GM21390 (cell line): ENCODE measurements at regions not wholly inside any gene's neighbourhood (a gene's known extent, or its start where the extent isn't known, plus 50 kb on each side); places are given as distances from the start of the nearest gene placed in this dataset.
"Not testable (repeated sequence)": the region's sequence is repeated elsewhere in the genome, so short reads cannot be mapped to it uniquely, and the experiment has no call there.

Experiments used
- ATAC-seq: cut with Tn5 transposase; IDR thresholded peaks from one replicate; pipeline ENCODE4 v1.9.1; 2021; ENCODE audit not compliant: unreplicated experiment

GRCh38 chr10:78096486-78096885 lies 62.8 kb downstream of the RPS24 start:
- ATAC-seq = not testable (repeated sequence)

- ATAC-seq = not testable (repeated sequence)
Observed at GRCh38 chr10:78102593-78102992, 68.9 kb downstream of the RPS24 start.

GRCh38 chr10:78109210-78109609 lies 75.5 kb downstream of the RPS24 start:
- no peak for ATAC-seq

GRCh38 chr10:78115135-78115853 lies 81.6 kb downstream of the RPS24 start:
- no peak for ATAC-seq

DNA sequence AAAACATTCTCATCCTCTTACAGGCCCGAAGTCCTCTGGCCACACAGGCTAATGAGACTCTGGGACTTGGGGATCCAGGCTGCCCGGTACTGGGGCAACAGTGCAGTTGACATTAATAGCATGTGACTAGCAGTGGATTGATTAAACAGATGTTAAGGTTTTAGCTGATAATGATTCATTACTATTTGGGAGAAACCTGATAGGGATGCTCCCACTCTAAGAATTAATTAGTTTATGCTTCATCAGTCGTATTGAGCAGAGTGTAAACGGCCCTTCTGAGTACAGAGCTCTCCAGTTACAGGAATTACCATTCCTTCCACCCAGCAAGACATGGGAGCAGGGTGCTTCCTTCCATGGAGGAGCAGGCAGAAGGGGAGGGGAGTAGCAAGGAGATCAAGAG lies 82.7 kb downstream of the RPS24 start:
- ATAC-seq = no peak

- ATAC-seq = no peak
Observed at GRCh38 chr10:78118591-78118990, 84.9 kb downstream of the RPS24 start.

- no peak for ATAC-seq
Observed at GRCh38 chr10:78121801-78122200, 88.1 kb downstream of the RPS24 start.

- ATAC-seq = no peak
Observed at GRCh38 chr10:78124167-78124566, 90.5 kb downstream of the RPS24 start.

DNA sequence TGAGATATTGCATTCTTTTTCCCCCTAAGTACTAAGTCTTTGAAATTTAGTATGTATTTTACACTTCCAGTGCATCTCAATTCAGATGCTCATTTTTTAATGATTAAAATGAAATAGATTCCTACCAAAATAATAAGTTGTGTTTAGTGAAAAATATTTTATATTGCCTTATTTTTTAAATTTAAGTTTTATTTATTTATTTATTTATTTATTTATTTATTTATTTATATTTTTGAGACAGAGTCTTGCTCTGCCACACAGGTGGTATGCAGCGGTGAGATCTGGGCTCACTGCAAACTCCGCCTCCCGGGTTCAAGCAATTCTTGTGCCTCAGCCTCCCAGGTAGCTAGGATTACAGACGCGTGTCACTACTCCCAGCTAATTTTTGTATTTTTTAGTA lies 95.5 kb downstream of the RPS24 start:
- no peak for ATAC-seq

- ATAC-seq = no peak
Observed at GRCh38 chr10:78130966-78131710, 97.5 kb downstream of the RPS24 start.

GRCh38 chr10:78134773-78135306 lies 101.2 kb downstream of the RPS24 start:
- no peak for ATAC-seq

GRCh38 chr10:78137147-78137546 lies 103.5 kb downstream of the RPS24 start:
- no peak for ATAC-seq

DNA sequence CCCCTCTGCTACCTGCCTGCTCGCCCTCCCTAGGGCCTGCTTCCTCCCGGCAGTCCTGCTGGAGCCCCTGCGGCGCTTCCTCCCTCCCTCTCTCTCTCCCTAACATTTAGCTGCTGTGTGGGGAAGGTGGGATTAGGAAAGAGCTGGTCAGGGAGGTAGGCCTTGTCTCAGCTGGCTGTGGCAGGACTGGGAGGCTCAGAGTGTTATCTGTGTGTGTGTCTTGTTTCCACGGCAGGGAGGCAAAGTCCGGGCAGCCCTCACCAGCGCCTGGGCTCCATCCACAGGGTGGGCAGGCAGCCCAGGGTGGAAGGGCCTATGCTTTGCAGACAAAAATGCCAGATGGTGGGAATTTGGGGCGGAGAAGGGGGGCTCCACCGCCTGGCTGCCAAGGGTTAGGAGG lies 105.7 kb downstream of the RPS24 start:
- no peak for ATAC-seq

DNA sequence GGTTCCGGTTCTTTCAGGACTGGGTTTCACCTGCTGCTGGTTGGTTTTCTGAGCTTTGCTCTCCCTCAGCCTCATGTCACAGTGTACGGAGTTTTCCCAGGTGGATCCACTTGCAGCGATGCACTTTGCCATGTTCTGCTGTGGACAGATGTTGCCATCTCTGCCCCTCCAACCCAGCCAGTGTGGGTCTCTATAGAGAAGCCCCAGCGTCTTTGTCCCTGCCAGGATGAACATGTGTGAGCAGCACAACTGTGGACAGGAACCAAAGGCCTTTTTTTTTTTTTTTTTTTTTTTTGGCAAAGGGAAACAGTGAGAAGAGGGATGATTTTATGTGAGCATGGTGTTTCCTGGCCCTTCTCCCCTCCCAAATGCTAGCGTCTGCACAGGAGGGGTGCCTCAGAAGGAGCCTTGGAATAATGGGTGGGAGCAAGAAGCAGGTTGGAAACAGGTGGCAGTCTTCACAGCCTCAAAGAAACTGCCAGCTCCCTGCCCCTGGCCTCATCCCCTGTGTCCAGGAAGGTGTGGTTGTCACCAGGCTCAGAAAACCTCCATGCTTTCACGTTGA lies 106.5 kb downstream of the RPS24 start:
- ATAC-seq = no peak

- no peak for ATAC-seq
Observed at GRCh38 chr10:78143576-78143975, 109.9 kb downstream of the RPS24 start.

DNA sequence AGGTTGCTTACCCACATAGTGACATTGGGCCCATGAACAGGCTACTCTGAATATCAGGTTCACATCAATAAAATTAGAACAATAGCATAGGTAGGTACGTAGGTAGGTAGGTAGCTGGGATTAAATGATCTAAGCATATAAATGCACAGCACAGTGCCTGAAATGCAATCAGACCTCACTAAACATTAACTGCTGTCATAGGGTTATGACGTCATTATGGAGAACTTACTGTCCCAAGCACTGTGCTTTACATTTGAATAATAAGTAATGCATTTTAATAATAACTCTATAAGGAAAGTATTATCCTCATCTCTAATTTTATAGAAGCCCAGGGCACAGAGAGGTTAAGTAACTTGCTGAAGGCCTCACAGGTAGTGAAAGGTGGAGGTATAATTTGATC lies 112.5 kb downstream of the RPS24 start:
- no peak for ATAC-seq

GRCh38 chr10:78147202-78147601 lies 113.5 kb downstream of the RPS24 start:
- no peak for ATAC-seq

DNA sequence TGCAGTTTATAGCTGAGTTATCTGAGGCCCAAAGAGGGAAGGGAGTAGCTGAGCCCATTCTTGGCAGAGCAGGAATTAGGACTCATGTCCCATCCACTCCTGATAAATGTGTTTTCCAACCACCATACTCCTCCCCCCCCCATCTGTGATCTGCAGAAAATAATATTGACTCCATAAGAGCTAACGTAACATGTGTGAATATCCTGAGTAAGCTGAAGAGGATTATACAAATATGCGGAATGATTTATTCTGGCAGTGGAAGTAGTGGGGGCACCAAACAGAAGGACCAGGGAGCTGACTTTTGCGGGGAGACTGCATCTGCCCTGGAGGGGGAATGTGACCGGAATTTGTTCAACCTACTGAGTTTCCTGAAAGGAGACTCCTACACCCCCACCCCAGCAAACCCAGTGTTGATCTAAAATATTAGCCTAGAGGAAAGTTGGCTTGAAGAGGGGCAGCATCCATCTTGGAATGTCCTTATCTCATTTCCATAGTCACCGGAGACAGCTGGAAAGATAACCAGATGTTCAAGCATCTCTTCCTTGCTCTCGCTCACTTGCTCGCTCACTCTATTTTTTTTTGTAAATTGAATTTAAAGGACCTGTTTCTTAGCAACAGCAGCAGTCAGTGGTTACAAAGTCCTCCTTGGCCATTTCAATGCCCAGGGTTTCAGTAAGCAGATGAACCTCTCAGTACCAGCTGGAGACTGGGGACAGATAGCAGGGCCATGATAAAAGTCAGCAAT lies 114.7 kb downstream of the RPS24 start:
- no peak for ATAC-seq

- no peak for ATAC-seq
Observed at GRCh38 chr10:78148961-78149612, 115.4 kb downstream of the RPS24 start.

DNA sequence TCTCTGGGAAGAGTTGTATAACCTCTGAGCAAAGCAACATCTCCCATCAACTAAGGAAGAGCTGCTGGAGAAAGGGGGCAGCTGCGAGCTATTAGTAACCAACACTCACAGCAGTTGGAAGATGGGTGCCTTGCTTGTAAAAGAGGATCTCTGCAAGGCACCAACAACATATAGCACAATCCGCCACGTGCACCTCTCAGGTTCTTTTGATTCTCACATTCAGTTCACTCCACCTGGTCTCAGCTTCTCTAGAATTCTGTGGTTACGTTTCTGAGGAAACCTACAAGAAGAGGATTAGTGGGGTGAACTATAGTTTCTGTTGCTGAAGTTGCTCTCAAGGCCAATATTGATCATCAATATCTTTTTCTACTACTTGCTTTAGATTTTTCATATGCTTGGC lies 117.1 kb downstream of the RPS24 start:
- ATAC-seq = no peak

DNA sequence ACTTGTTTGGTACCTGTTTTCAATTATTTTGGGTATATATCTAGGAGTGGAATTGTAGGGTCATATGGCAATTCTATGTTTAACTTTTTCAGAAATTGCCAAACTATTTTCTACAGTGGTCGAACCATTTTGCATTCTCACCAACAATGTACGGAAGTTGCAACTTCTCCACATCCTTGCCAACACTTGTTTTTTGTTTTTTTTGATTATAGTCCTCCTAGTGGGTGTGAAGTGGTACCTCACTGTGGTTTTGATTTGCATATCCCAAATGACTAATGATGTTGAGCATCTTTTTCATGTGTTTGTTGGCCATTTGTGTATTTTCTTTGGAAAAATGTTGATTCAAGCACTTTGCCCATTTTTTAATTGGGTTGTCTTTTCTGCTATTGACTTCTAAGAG lies 122.1 kb downstream of the RPS24 start:
- no peak for ATAC-seq
